Activated T-helper 17 cell treated with anti-CD3 and anti-CD28 coated beads, Interleukin-2, amount 50 U/mL, for 72 hours (primary cell): ENCODE measurements at regions not wholly inside any gene's neighbourhood (a gene's known extent, or its start where the extent isn't known, plus 50 kb on each side); places are given as distances from the start of the nearest gene placed in this dataset.

Experiments used
- ATAC-seq: fragments of 150-1000 bp; cut with Tn5 transposase; replicated peaks from 2 replicates; pipeline ENCODE4 v1.10.0; 2021; ENCODE audit warnings: mild to moderate bottlenecking, moderate library complexity
- H3K27ac Mint-ChIP-seq: one replicate; pipeline ENCODE4 v1.8.0; 2022; ENCODE audit warnings: mixed read lengths
- H3K27me3 Mint-ChIP-seq: one replicate; pipeline ENCODE4 v1.8.0; 2022; ENCODE audit warnings: mixed read lengths
- H3K36me3 Mint-ChIP-seq: one replicate; pipeline ENCODE4 v1.8.0; 2022; ENCODE audit warnings: low read depth, mild to moderate bottlenecking, mixed read lengths
- H3K4me1 Mint-ChIP-seq: one replicate; pipeline ENCODE4 v1.8.0; 2022; ENCODE audit warnings: mixed read lengths
- H3K4me3 Mint-ChIP-seq: one replicate; pipeline ENCODE4 v1.8.0; 2022; ENCODE audit warnings: mild to moderate bottlenecking, mixed read lengths
- H3K9me3 Mint-ChIP-seq: one replicate; pipeline ENCODE4 v1.8.0; 2022; ENCODE audit warnings: mixed read lengths

DNA sequence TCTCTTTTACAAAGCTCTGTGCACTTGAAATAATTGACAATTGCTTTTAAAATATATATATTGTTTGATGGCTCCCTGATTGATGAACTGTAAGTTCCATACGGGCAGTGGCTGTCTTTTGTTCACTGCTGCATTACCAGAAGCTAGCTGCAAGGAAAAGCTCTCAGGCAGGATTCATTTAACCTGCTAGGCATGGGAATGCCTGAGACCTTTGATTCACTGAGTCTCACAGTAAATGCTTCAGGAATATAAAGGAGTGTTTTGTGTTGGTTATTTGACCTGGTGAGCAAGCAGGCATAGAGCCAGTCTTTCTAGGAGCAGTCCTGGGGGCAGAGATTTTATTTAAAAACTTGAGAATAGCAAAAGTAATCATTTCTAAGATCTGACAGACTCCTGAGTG, 193.2 kb upstream of the ITGA4 start:
- ATAC-seq: no peak
- no peaks in the 10 kb centered on the region for H3K9me3 Mint-ChIP-seq
- no peaks in the 10 kb centered on the region for H3K27me3 Mint-ChIP-seq
- peaks cover 17% of the 10 kb centered on the region for H3K4me1 Mint-ChIP-seq
- H3K36me3 Mint-ChIP-seq: no peaks in the 10 kb centered on the region
- H3K4me3 Mint-ChIP-seq: no peak overlapping the region
- H3K27ac Mint-ChIP-seq: no peak overlapping the region

DNA sequence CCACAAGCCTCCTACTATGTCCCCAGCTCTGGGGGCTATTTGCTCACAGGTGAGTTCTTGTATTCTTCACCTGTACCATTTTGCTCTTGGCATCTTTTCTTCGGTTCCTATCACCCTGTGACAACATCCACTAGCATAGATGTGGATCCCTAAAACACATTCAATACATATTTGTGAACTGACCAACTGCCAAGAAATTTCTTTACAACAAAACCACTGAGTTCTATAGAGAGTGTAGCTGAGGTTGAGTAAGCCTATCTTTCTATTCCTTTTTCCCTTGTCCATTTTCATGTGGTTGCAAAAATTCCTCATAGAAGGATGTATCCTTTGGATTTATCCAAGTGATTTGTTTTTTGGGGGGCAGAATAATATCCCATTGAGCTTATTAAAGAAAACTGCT, 192.7 kb upstream of the ITGA4 start:
- ATAC-seq: no peak
- peaks cover 17% of the 10 kb centered on the region for H3K4me1 Mint-ChIP-seq
- no peak overlapping the region for H3K27ac Mint-ChIP-seq
- H3K9me3 Mint-ChIP-seq: no peaks in the 10 kb centered on the region
- H3K36me3 Mint-ChIP-seq: no peaks in the 10 kb centered on the region
- no peaks in the 10 kb centered on the region for H3K27me3 Mint-ChIP-seq
- H3K4me3 Mint-ChIP-seq: no peak overlapping the region

DNA sequence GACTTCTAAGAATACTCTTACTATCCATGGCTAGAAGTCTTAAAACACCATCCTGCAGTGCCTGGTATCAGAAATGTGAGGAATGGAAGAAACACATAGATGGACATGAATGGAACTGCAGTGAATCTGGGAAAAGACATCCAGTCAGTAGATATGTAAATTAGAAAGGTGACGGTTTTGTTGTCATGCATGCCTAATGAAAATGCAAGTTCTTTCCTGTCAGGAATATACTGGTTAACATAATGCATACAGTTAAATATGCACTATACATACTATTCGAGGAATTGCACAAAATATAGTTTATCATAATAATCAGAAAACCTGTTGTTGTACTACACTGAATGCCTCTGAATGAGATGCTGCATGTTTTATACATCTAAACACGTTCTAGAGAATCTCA, 190.6 kb upstream of the ITGA4 start:
- no peaks in the 10 kb centered on the region for H3K9me3 Mint-ChIP-seq
- no peak for ATAC-seq
- no peaks in the 10 kb centered on the region for H3K36me3 Mint-ChIP-seq
- H3K27me3 Mint-ChIP-seq: no peaks in the 10 kb centered on the region
- H3K27ac Mint-ChIP-seq: no peak overlapping the region
- no peak overlapping the region for H3K4me3 Mint-ChIP-seq
- H3K4me1 Mint-ChIP-seq: peaks cover 17% of the 10 kb centered on the region

DNA sequence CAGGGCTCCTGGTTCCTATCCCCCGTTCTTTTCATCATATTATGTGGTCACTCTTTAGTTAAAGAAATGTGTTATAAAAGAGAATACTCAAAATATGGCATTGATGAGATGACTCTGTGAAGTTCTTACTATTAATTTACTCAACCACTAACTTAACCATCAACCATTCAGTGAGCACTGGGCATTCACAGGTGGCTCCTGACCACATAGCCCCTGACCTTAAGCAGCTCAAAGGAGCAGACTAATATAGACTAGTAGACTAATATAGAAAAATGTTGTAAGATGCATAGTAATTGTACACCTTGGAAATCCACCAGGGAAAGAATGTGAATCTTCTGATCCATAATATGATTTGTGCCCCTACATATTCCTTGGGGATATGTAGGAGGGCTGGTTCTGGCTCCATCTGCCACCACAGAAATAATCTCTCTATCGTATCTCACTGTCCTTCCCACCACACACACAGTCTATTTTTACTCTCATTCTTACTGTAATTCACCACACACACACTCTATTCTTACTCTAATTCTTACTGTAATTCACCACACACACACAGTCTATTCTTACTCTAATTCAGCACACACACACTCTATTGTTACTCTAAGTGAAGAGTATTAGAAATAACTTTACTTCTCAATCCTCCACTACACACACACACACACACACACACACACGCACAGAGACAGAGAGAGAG, 188.9 kb upstream of the ITGA4 start:
- no peaks in the 10 kb centered on the region for H3K9me3 Mint-ChIP-seq
- H3K4me3 Mint-ChIP-seq: peak overlapping the region; percentile 1
- H3K4me1 Mint-ChIP-seq: peaks cover 17% of the 10 kb centered on the region
- peak; percentile 84 for ATAC-seq
- no peaks in the 10 kb centered on the region for H3K27me3 Mint-ChIP-seq
- H3K36me3 Mint-ChIP-seq: no peaks in the 10 kb centered on the region
- H3K27ac Mint-ChIP-seq: no peak overlapping the region

DNA sequence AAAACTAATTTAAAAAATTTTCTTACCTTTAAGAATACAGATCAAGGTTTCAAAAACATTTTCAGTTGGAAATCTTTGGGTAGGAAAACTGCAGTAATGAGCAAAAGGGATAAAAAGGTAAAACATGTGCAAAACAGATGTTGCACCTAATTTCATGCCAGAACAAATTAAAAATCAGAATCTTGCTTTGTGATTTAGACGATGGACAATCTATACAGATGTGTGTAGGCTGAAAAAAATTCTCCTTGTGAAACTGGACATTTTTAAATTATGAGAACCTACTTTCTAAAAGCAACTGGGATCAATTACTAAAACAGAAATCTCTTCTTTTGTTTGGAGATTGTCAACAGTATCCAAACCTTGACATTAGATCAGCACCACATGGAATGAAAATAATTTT, 183.2 kb upstream of the ITGA4 start:
- no peaks in the 10 kb centered on the region for H3K27me3 Mint-ChIP-seq
- H3K4me3 Mint-ChIP-seq: no peak overlapping the region
- no peaks in the 10 kb centered on the region for H3K9me3 Mint-ChIP-seq
- no peak overlapping the region for H3K27ac Mint-ChIP-seq
- no peaks in the 10 kb centered on the region for H3K36me3 Mint-ChIP-seq
- ATAC-seq: no peak
- peaks cover 10% of the 10 kb centered on the region for H3K4me1 Mint-ChIP-seq

DNA sequence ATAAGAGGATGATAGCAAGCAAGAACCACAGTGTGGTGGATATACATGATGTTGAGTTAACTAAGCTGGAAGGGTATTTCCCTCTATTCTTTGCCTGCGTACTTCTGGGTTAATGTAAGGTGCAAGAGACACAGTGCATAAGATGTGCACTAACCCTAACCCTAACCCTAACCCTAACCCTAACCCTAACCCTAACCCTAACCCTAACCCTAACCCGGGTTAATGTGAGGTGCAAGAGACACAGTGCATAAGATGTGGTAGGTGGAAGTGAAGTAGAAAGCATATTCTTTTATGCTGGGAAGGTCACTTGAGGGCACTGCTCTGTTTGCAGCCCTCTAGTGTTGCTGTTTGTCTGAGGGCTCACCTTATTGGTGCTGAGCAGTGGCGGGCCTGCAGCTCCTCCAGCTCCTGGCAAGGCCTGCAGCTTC, 181.5 kb upstream of the ITGA4 start:
- Mint-ChIP-seq H3K4me1 (peaks cover 17% of the 10 kb centered on the region), H3K27ac (peak overlapping the region; percentile 66), H3K9me3 (no peaks in the 10 kb centered on the region), H3K36me3 (no peaks in the 10 kb centered on the region), H3K4me3 (peak overlapping the region; percentile 45), H3K27me3 (no peaks in the 10 kb centered on the region)
- peak; percentile 95 for ATAC-seq

DNA sequence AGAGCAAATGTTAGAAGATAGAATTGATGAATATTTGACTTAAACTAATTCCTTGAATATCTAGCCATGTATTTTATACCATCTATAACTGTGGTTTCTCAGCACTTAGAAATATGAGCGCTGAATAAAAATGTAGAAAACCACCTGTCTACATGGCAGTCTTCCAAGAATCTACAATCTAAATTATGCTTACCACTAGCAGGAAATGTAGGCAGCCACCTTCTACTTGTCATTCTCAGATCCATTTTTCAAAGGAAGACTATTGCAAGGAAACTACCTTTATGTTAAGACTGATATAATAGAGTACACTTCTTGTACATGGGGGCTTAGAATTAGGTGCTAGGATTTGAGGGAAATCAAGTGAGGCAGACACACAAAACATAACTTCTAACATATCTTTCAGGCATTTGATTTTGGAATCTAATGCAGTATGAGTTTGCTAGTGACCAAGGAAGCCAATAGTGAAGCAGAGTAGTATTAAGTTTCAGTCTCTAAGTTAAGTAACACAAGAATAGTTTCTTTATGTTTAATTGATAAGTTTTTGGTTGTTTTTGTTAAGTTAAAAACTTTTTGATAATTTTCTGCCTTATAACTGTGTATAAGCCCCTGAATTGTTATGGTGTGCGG, 175.9 kb upstream of the ITGA4 start:
- peak; percentile 59 for ATAC-seq
- H3K36me3 Mint-ChIP-seq: no peaks in the 10 kb centered on the region

DNA sequence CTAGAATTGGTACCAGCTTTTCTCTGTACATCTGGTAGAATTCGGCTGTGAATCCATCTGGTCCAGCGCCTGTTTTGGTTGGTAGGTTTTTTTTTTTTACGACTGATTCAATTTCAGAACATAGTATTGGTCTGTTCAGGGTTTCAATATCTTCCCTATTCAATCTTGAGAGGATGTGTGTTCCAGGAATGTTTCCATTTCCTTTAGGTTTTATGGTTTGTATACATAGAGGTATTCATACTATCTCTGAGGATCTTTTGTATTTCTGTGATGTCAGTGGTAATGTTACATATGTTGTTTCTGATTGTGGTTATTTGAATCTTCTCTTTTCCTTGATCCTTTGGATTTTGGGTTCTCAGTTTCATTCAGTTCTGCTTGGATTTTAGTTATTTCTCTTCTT, 172.1 kb upstream of the ITGA4 start:
- H3K27me3 Mint-ChIP-seq: no peaks in the 10 kb centered on the region
- peaks cover 16% of the 10 kb centered on the region for H3K4me1 Mint-ChIP-seq
- no peak overlapping the region for H3K27ac Mint-ChIP-seq
- no peaks in the 10 kb centered on the region for H3K9me3 Mint-ChIP-seq
- no peak overlapping the region for H3K4me3 Mint-ChIP-seq
- H3K36me3 Mint-ChIP-seq: no peaks in the 10 kb centered on the region
- ATAC-seq: no peak

More for the DNA sequence above, 175.9 kb upstream of the ITGA4 start:
- Mint-ChIP-seq H3K9me3 (no peaks in the 10 kb centered on the region), H3K4me1 (peaks cover 19% of the 10 kb centered on the region), H3K4me3 (peak overlapping the region; percentile 49), H3K27me3 (no peaks in the 10 kb centered on the region), H3K27ac (peak overlapping the region; percentile 21)

DNA sequence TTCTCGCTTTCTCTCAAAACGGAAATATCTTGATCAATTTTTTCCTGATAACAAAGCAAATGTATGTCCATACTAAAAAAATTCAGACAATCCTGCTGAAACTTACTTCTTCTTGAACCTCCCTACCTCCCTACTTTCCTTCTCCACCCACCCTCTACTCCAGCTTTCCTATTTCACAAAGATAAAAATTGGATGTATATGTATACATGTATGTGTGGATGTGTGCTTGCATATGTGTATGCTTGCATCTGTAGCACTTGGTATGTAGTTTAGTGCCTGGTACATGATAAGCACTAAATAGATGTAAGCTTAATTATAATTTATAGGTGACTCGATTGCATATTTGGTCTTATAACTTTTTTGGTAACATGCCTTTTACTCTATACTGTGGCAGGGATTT, 167.5 kb upstream of the ITGA4 start:
- H3K27me3 Mint-ChIP-seq: no peaks in the 10 kb centered on the region
- no peak for ATAC-seq
- no peaks in the 10 kb centered on the region for H3K4me1 Mint-ChIP-seq
- no peak overlapping the region for H3K27ac Mint-ChIP-seq
- H3K9me3 Mint-ChIP-seq: peaks cover 2% of the 10 kb centered on the region
- H3K36me3 Mint-ChIP-seq: no peaks in the 10 kb centered on the region
- no peak overlapping the region for H3K4me3 Mint-ChIP-seq

DNA sequence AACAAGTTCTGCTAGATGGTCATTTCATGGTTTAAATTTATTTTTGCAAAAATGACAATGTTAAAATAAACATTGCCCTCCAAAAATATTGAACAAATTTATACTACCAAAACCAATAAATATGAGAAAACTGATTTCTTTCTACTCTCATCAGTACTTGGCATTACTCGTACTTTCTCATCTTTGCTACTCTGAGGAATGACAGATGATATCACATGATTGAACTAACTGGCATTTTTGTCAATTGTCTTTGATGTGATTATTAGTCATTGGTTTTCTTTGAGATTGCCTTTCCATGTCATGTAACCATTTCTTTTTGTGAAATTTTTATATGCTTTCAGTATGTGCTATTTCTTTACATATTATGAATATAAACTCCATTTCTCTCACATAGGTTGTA, 167.0 kb upstream of the ITGA4 start:
- Mint-ChIP-seq H3K4me1 (no peaks in the 10 kb centered on the region), H3K36me3 (no peaks in the 10 kb centered on the region), H3K9me3 (peaks cover 3% of the 10 kb centered on the region), H3K27ac (no peak overlapping the region), H3K4me3 (no peak overlapping the region), H3K27me3 (no peaks in the 10 kb centered on the region)
- ATAC-seq: peak; percentile 50

DNA sequence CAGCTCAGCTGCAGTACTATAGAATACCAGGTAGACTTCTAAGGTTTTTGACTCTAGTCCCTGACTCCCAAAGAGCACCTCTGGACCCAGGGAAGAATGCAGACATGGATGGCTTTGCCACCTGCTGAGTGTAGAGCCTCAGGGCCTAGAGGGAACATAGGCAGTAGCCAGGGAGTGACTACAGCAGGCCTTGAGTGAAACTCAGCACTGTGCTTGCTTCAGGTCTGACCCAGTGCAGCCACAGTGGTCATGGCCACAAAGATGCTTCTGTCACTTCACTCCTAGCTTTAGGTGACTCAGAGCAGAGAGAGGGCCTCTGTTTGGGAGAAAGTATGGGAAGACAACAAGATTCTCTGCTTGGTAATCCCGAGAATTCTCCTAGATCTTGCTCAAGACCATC, 162.2 kb upstream of the ITGA4 start:
- ATAC-seq: no peak
- Mint-ChIP-seq H3K27me3 (no peaks in the 10 kb centered on the region), H3K4me1 (no peaks in the 10 kb centered on the region), H3K4me3 (no peak overlapping the region), H3K9me3 (peaks cover 33% of the 10 kb centered on the region), H3K36me3 (no peaks in the 10 kb centered on the region), H3K27ac (no peak overlapping the region)

DNA sequence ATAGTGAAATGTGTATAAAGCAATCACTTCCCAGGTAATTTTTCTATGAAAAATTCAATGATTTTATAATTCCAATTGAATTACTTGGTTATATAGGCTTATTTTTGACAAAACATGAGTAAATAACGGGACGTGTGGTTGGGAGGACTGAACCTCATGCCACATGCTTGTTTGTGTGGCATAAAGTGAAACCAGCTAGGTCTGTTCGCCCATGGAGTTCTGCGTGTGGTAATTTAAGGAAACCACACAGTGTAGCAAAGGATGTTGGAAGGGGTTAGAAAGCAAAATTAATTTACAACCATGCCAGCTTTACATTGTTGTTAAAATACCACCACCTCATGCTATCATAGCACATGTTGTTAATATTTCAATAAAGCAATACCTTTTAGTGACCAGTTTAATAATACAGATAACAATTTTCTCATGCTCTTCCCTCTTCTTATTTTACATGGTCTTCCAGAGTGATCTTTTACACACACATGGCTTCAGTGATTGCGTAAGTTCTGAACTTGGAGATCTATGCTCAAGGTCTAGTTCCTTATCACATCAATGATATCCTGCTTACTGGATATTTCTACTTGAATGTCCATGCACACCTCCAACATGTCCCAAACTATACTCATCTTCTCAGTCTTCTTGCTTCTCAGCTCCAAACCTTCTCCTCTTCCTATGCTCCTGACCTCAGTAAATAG, 156.4 kb upstream of the ITGA4 start:
- ATAC-seq: peak; percentile 67
- Mint-ChIP-seq H3K9me3 (peaks cover 29% of the 10 kb centered on the region), H3K27me3 (no peaks in the 10 kb centered on the region), H3K4me1 (peaks cover 23% of the 10 kb centered on the region), H3K27ac (peak overlapping the region; percentile 48), H3K4me3 (peak overlapping the region; percentile 66), H3K36me3 (no peaks in the 10 kb centered on the region)

DNA sequence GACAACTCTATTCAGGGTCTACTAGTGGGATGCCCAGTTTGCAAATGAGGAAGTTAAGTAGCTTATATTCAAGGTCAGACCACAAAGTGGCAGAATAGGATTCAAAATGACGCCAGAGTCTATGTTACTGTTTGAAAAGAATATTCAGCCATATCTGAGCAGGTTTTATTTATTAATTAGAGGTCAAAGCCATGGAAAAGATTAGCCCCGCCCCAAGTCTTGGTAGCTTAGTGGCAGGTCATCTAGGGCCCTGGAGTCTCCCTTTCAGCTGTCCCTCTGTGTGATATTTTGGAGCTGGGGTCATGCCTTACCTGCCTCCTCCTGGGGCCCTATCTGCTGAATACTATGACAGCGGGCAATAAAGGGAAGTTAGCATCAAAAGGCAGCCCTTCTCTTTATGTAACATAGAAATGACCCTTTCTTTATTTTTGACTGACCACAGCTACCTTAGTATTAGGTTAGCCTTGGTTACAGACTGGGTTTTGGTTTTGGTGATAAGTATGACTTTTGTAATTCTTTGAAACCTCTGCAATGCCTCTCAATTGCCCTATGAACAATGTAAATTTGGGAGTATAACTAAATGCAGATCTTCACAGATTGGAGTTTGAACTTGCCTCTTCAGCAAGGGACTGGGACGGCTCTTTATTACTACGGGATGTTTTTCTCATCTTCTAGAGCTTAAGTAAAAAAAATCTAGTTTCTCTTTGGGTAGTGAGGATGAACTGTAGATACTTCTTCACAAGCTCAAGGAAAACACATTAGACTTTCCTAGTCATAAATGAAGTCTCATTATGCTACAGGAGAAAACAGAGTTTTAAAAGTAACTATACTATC, 153.0 kb upstream of the ITGA4 start:
- ATAC-seq: no peak
- H3K9me3 Mint-ChIP-seq: peaks cover 5% of the 10 kb centered on the region

DNA sequence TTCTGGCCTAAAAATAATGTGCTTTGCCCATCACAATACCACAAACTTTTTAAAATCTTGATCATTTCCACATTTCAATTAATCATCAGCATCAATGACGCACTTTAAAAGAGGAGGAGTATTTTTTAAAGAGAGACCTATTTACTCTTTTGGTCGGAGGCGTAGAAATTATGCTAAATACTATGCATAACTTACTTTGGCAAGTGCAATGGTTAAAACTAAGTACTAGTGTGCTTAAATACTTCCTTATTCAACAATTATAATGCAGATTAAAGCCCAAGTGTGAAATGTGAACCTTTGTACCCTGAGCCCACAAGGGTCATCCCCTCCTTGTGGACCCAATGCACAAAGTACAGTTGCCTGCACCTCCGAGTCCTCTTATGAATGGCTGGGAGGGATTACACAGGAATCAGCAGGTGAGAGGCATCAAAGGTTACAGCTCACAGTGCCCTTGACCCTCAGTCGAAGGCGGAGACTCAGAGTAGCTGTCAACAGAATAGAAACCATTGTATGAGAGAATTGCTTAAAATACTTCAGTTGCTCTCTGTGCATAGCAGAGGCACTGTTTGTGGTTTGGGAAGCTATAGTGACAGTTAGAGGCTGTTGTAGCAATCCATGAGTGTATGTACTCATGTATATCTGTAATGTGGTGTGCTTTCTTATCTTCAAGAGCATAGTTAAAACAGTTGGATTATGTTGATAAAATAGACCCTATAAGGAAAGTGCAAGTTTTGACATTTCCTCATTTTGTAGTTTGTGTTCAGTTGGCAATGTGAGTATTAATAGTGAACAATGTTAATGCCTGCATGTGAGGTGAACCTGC, 151.7 kb upstream of the ITGA4 start:
- peak overlapping the region; percentile 92 for H3K4me3 Mint-ChIP-seq
- H3K9me3 Mint-ChIP-seq: no peaks in the 10 kb centered on the region
- H3K36me3 Mint-ChIP-seq: no peaks in the 10 kb centered on the region
- peak overlapping the region; percentile 96 for H3K27ac Mint-ChIP-seq
- peaks cover 46% of the 10 kb centered on the region for H3K4me1 Mint-ChIP-seq
- no peaks in the 10 kb centered on the region for H3K27me3 Mint-ChIP-seq
- ATAC-seq: peak; percentile 80

More for the DNA sequence above, 153.0 kb upstream of the ITGA4 start:
- Mint-ChIP-seq H3K27me3 (no peaks in the 10 kb centered on the region), H3K36me3 (no peaks in the 10 kb centered on the region), H3K4me3 (peak overlapping the region; percentile 92), H3K4me1 (peaks cover 41% of the 10 kb centered on the region), H3K27ac (peak overlapping the region; percentile 96)
